ENCODE measurements at regions not wholly inside any gene's neighbourhood (a gene's known extent, or its start where the extent isn't known, plus 50 kb on each side); places are given as distances from the start of the nearest gene placed in this dataset.

DNA sequence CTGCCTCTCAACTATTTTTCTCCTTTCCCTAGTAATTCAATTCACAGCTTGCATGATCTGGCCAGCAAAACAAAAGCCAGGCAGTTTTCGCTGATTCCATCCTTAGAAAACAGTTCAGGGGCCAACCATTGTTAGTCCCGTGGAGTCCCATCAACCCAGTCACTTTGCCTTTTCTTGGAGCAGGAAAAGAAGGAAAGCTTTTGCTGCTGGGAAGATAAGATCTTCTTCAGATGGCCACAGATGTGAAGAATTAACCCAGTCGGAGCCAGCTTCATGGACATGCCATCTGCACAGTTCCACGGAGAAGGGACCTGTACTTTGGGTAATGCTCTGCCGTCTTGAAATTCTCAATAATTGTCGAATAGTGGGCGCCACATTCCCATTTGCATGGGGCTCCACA lies 76.9 kb upstream of the TSHZ2 start:
- Histone ChIP-seq H3K4me1 (no peaks in the 10 kb centered on the region), H3K9me3 (no peaks in the 10 kb centered on the region), H3K36me3 (no peaks in the 10 kb centered on the region), H3K4me3 (no peak overlapping the region), H3K27me3 (no peaks in the 10 kb centered on the region), H3K27ac (no peak overlapping the region)
- DNase-seq = no peak
- WGBS, 2 donors = 70 to 82% methylated on average over 7 of the region's 7 CpGs
- no peak for TF ChIP-seq POLR2A (IDR thresholded peaks at IDR 0.05)
- no peak for TF ChIP-seq EP300 (IDR thresholded peaks at IDR 0.05)
- TF ChIP-seq, protein P1, sequence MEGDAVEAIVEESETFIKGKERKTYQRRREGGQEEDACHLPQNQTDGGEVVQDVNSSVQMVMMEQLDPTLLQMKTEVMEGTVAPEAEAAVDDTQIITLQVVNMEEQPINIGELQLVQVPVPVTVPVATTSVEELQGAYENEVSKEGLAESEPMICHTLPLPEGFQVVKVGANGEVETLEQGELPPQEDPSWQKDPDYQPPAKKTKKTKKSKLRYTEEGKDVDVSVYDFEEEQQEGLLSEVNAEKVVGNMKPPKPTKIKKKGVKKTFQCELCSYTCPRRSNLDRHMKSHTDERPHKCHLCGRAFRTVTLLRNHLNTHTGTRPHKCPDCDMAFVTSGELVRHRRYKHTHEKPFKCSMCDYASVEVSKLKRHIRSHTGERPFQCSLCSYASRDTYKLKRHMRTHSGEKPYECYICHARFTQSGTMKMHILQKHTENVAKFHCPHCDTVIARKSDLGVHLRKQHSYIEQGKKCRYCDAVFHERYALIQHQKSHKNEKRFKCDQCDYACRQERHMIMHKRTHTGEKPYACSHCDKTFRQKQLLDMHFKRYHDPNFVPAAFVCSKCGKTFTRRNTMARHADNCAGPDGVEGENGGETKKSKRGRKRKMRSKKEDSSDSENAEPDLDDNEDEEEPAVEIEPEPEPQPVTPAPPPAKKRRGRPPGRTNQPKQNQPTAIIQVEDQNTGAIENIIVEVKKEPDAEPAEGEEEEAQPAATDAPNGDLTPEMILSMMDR (IDR thresholded peaks at IDR 0.05) = no peak
- no peak for TF ChIP-seq POLR2AphosphoS5 (IDR thresholded peaks at IDR 0.05)
- intact Hi-C loops (cut with DNase I) = no loop called here

DNA sequence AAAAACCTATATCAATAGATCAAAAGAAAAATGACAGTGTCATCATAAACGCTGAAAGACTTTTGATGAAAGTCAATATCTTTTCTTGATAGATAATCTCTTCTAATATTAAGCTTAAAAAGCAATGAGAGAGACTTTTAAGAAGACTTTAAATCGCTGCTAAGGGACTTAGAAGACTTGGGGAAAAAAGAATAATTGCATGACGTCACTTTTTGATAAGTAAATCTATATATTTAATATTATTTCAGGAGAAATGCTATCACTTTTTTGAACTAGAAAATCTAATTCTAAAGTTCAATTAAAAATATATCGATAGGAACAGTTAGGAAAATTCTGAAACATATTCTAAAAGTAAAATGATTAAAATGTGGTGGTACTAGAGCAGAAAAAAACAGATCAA lies 78.7 kb upstream of the TSHZ2 start:
- Histone ChIP-seq H3K27ac (no peak overlapping the region), H3K4me3 (no peak overlapping the region), H3K4me1 (no peaks in the 10 kb centered on the region), H3K9me3 (no peaks in the 10 kb centered on the region), H3K36me3 (no peaks in the 10 kb centered on the region), H3K27me3 (no peaks in the 10 kb centered on the region)
- 69 to 86% methylated on average over 4 of the region's 4 CpGs for WGBS, 2 donors
- TF ChIP-seq POLR2A (IDR thresholded peaks at IDR 0.05) (no peak), POLR2AphosphoS5 (IDR thresholded peaks at IDR 0.05) (no peak), EP300 (IDR thresholded peaks at IDR 0.05) (no peak)
- TF ChIP-seq, protein P1 (IDR thresholded peaks at IDR 0.05) = no peak
- DNase-seq = no peak
- intact Hi-C loops (cut with DNase I) = no loop called here

DNA sequence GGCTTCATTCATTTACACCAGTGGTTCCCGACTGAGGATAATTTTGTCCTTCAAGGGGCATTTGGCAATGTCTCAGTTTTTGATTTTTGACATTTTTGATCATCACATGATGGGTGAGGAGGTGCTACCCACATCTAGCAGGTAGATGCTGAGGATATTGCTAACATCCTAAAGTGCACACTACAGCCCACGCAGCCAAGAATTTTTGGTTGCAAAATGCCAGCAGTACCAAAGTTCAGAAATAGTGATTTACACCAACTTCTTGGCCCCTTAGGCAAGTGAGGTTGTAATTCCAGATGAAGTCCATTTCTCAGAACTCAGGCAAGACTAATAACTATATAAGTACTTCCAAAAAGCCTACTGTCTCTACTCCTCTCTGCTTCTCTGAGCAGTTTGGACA lies 80.1 kb upstream of the TSHZ2 start:
- Histone ChIP-seq H3K9me3 (no peaks in the 10 kb centered on the region), H3K36me3 (no peaks in the 10 kb centered on the region), H3K27me3 (no peaks in the 10 kb centered on the region), H3K4me3 (no peak overlapping the region), H3K27ac (no peak overlapping the region), H3K4me1 (no peaks in the 10 kb centered on the region)
- WGBS, 2 donors = 79 to 87% methylated on average over 2 of the region's 2 CpGs
- no peak for TF ChIP-seq POLR2A (IDR thresholded peaks at IDR 0.05)
- TF ChIP-seq EP300 (IDR thresholded peaks at IDR 0.05) = no peak
- TF ChIP-seq, protein P1 (IDR thresholded peaks at IDR 0.05) = no peak
- intact Hi-C loops (cut with DNase I) = no loop called here
- DNase-seq = no peak

DNA sequence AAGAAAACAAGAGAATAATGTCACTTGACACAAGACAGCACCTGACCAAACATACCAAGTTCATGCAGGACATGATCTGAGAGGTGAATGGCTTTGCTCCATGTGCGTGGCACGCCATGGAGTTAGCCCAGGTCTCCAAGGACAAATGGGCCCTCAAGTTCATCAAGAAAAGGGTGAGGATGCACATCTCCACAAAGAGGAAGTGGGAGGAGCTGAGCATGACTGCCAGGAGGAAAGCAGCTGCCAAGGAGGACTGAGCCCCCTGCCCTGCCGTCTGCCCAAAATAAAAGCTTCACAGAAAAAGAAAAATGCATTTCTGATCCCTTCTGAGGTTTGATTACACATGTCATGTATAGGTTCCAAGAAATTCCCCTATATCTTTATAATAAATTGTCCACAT lies 82.0 kb upstream of the TSHZ2 start:
- DNase-seq = no peak
- Histone ChIP-seq H3K27ac (no peak overlapping the region), H3K4me3 (no peak overlapping the region), H3K4me1 (no peaks in the 10 kb centered on the region), H3K9me3 (no peaks in the 10 kb centered on the region), H3K36me3 (no peaks in the 10 kb centered on the region), H3K27me3 (no peaks in the 10 kb centered on the region)
- 78 to 87% methylated on average over 3 of the region's 3 CpGs for WGBS, 2 donors
- intact Hi-C loops (cut with DNase I) = no loop called here
- TF ChIP-seq, protein P1 (IDR thresholded peaks at IDR 0.05) = no peak
- TF ChIP-seq POLR2AphosphoS5 (IDR thresholded peaks at IDR 0.05) = no peak

DNA sequence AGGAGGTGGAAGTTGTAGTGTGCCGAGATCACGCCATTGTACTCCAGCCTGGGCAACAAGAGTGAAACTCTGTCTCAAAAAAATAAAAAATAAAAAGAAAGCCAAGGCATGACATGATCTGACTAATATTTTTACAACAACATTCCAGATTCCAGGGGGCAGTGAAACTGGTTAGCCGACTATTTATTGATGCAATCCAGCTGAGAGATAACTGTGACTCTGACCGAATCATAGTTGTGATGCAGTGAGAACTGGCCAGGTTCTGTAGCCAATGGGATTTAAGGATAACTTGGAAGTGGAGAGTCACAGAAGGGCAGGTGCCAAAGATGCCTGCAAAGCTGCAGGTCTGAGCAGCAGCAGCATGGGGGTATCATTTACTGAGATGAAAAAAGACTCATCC lies 82.9 kb upstream of the TSHZ2 start:
- 62 to 78% methylated on average over 4 of the region's 4 CpGs for WGBS, 2 donors
- DNase-seq = no peak
- Histone ChIP-seq H3K9me3 (no peaks in the 10 kb centered on the region), H3K36me3 (no peaks in the 10 kb centered on the region), H3K4me1 (no peaks in the 10 kb centered on the region), H3K27me3 (no peaks in the 10 kb centered on the region), H3K4me3 (no peak overlapping the region), H3K27ac (no peak overlapping the region)
- intact Hi-C loops (cut with DNase I) = no loop called here
- TF ChIP-seq POLR2AphosphoS5 (IDR thresholded peaks at IDR 0.05) = no peak
- TF ChIP-seq POLR2A (IDR thresholded peaks at IDR 0.05) = no peak
- TF ChIP-seq, protein P1 (IDR thresholded peaks at IDR 0.05) = no peak
- TF ChIP-seq EP300 (IDR thresholded peaks at IDR 0.05) = no peak
